ENCODE measurements at regions not wholly inside any gene's neighbourhood (a gene's known extent, or its start where the extent isn't known, plus 50 kb on each side); places are given as distances from the start of the nearest gene placed in this dataset.

- H3K27ac ChIP-seq, result no peak overlapping the region
- TF ChIP-seq CTCF (IDR thresholded peaks at IDR 0.05) (no peak), ZFX (IDR thresholded peaks at IDR 0.05; ENCODE audit: borderline replicate concordance) (no peak)
Measured at GRCh38 chr1:108036796-108037562, 72.0 kb upstream of the VAV3 start.

GRCh38 chr1:108034396-108034795 lies 69.4 kb upstream of the VAV3 start:
- peak overlapping the region; percentile 86 for H3K27ac ChIP-seq
- TF ChIP-seq CTCF (IDR thresholded peaks at IDR 0.05) (no peak), ZFX (IDR thresholded peaks at IDR 0.05; ENCODE audit: borderline replicate concordance) (no peak)

GRCh38 chr1:108033550-108033951 lies 68.6 kb upstream of the VAV3 start:
- H3K27ac ChIP-seq, result peak overlapping the region; percentile 86
- TF ChIP-seq ZFX (IDR thresholded peaks at IDR 0.05; ENCODE audit: borderline replicate concordance) (no peak), CTCF (IDR thresholded peaks at IDR 0.05) (no peak)

- TF ChIP-seq CTCF (IDR thresholded peaks at IDR 0.05) (no peak), ZFX (IDR thresholded peaks at IDR 0.05; ENCODE audit: borderline replicate concordance) (no peak)
- no peak overlapping the region for H3K27ac ChIP-seq
Measured at GRCh38 chr1:108028841-108029388, 63.9 kb upstream of the VAV3 start.

- H3K27ac ChIP-seq, result no peak overlapping the region
- TF ChIP-seq CTCF (IDR thresholded peaks at IDR 0.05) (no peak), ZFX (IDR thresholded peaks at IDR 0.05; ENCODE audit: borderline replicate concordance) (no peak)
Measured at GRCh38 chr1:108027389-108027788, 62.4 kb upstream of the VAV3 start.

GRCh38 chr1:108017698-108018097 lies 52.7 kb upstream of the VAV3 start:
- TF ChIP-seq ZFX (IDR thresholded peaks at IDR 0.05; ENCODE audit: borderline replicate concordance), result no peak
- no peak for TF ChIP-seq CTCF (IDR thresholded peaks at IDR 0.05)
- no peak overlapping the region for H3K27ac ChIP-seq

GRCh38 chr1:108016451-108016920 lies 51.5 kb upstream of the VAV3 start:
- H3K27ac ChIP-seq, result no peak overlapping the region
- TF ChIP-seq CTCF (IDR thresholded peaks at IDR 0.05) (no peak), ZFX (IDR thresholded peaks at IDR 0.05; ENCODE audit: borderline replicate concordance) (no peak)

Data from 22Rv1 (cell line).